ENCODE measurements at regions not wholly inside any gene's neighbourhood (a gene's known extent, or its start where the extent isn't known, plus 50 kb on each side); places are given as distances from the start of the nearest gene placed in this dataset.

DNA sequence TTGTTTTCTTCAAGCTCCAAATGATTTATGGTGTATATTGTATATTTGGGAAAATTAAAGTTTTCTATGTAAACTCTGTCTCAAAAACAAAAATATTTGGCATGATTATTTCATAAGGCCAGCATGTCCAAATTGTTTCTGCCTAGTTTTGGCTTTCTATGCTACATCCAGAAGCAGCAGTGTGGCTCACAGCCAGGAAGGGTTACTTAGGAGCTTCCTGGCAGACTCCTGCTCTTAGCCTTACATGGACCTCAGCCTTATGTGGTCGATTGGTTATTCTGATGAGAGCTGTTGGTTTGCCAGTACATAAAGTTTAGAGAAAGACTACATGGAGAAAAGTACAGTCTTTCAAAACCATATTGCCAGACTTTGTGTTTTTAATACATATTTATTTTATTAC is 297.7 kb upstream of the FAT3 start:
- no peak for ATAC-seq
- Mint-ChIP-seq H3K9me3 (no peaks in the 10 kb centered on the region), H3K36me3 (no peaks in the 10 kb centered on the region), H3K4me1 (no peaks in the 10 kb centered on the region), H3K27ac (no peak overlapping the region), H3K4me3 (no peak overlapping the region), H3K27me3 (ENCODE audit: low read depth) (no peaks in the 10 kb centered on the region; the same call in 1 of the 2 replicates)
- CTCF ChIA-PET = no interaction called here
- DNase-seq (ENCODE audit: low spot score) = no peak
- TF ChIP-seq ELF4 (CRISPR knock-in tag; IDR thresholded peaks at IDR 0.05; ENCODE audit: low read depth) (no peak), FOXK1 (CRISPR knock-in tag; IDR thresholded peaks at IDR 0.05) (no peak), KAT7 (CRISPR knock-in tag; IDR thresholded peaks at IDR 0.05; ENCODE audit: borderline replicate concordance) (no peak), GRHL2 (CRISPR knock-in tag; IDR thresholded peaks at IDR 0.05; ENCODE audit: insufficient replicate concordance, severe bottlenecking) (no peak), OVOL2 (CRISPR knock-in tag; IDR thresholded peaks at IDR 0.05; ENCODE audit: borderline replicate concordance) (no peak), TEAD1 (CRISPR knock-in tag; IDR thresholded peaks at IDR 0.05) (no peak), ETV6 (CRISPR knock-in tag; IDR thresholded peaks at IDR 0.05) (no peak), MXD4 (CRISPR knock-in tag; IDR thresholded peaks at IDR 0.05; ENCODE audit: borderline replicate concordance) (no peak), HMGA2 (CRISPR knock-in tag; IDR thresholded peaks at IDR 0.05) (no peak), NFYB (CRISPR knock-in tag; conservative IDR thresholded peaks at IDR 0.05; ENCODE audit: low read depth) (no peak), ZNF121 (CRISPR knock-in tag; IDR thresholded peaks at IDR 0.05) (no peak)
- TF ChIP-seq, protein P1, sequence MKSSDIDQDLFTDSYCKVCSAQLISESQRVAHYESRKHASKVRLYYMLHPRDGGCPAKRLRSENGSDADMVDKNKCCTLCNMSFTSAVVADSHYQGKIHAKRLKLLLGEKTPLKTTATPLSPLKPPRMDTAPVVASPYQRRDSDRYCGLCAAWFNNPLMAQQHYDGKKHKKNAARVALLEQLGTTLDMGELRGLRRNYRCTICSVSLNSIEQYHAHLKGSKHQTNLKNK (CRISPR knock-in tag; IDR thresholded peaks at IDR 0.05) = no peak
- TF ChIP-seq, protein P2, sequence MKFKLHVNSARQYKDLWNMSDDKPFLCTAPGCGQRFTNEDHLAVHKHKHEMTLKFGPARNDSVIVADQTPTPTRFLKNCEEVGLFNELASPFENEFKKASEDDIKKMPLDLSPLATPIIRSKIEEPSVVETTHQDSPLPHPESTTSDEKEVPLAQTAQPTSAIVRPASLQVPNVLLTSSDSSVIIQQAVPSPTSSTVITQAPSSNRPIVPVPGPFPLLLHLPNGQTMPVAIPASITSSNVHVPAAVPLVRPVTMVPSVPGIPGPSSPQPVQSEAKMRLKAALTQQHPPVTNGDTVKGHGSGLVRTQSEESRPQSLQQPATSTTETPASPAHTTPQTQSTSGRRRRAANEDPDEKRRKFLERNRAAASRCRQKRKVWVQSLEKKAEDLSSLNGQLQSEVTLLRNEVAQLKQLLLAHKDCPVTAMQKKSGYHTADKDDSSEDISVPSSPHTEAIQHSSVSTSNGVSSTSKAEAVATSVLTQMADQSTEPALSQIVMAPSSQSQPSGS (CRISPR knock-in tag; IDR thresholded peaks at IDR 0.05; ENCODE audit: borderline replicate concordance, low read depth) = no peak
- TF ChIP-seq, protein P3, sequence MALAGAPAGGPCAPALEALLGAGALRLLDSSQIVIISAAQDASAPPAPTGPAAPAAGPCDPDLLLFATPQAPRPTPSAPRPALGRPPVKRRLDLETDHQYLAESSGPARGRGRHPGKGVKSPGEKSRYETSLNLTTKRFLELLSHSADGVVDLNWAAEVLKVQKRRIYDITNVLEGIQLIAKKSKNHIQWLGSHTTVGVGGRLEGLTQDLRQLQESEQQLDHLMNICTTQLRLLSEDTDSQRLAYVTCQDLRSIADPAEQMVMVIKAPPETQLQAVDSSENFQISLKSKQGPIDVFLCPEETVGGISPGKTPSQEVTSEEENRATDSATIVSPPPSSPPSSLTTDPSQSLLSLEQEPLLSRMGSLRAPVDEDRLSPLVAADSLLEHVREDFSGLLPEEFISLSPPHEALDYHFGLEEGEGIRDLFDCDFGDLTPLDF (CRISPR knock-in tag; IDR thresholded peaks at IDR 0.05) = no peak
- POLR2A ChIA-PET = no interaction called here

DNA sequence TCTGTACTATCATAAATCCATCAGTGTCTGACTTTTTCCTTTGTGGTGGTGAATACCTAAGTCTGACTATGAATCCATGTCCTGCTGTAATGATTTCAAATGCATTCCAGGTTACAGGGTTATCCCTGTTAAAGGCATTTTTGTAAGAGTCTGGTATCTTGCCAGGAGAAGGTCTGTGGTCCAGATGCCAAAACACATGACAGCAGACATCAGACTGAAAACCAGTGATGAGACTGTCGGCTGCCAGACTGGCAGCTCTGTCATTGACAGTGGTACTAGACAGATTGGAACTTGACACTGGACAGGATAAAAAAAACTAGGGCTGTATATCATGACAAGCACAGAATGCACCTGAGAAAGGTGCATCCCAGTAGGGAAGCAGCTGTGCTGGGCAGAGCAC is 301.8 kb upstream of the FAT3 start:
- H3K27ac Mint-ChIP-seq = no peak overlapping the region
- H3K27me3 Mint-ChIP-seq (ENCODE audit: low read depth) = no peaks in the 10 kb centered on the region; the same call in 1 of the 2 replicates
- H3K9me3 Mint-ChIP-seq = peaks cover 4% of the 10 kb centered on the region; the same call in 1 of the 2 replicates
- POLR2A ChIA-PET = no interaction called here
- ATAC-seq = no peak
- no peak for TF ChIP-seq NFE2L1 (CRISPR knock-in tag; IDR thresholded peaks at IDR 0.05)
- TF ChIP-seq, protein P4, sequence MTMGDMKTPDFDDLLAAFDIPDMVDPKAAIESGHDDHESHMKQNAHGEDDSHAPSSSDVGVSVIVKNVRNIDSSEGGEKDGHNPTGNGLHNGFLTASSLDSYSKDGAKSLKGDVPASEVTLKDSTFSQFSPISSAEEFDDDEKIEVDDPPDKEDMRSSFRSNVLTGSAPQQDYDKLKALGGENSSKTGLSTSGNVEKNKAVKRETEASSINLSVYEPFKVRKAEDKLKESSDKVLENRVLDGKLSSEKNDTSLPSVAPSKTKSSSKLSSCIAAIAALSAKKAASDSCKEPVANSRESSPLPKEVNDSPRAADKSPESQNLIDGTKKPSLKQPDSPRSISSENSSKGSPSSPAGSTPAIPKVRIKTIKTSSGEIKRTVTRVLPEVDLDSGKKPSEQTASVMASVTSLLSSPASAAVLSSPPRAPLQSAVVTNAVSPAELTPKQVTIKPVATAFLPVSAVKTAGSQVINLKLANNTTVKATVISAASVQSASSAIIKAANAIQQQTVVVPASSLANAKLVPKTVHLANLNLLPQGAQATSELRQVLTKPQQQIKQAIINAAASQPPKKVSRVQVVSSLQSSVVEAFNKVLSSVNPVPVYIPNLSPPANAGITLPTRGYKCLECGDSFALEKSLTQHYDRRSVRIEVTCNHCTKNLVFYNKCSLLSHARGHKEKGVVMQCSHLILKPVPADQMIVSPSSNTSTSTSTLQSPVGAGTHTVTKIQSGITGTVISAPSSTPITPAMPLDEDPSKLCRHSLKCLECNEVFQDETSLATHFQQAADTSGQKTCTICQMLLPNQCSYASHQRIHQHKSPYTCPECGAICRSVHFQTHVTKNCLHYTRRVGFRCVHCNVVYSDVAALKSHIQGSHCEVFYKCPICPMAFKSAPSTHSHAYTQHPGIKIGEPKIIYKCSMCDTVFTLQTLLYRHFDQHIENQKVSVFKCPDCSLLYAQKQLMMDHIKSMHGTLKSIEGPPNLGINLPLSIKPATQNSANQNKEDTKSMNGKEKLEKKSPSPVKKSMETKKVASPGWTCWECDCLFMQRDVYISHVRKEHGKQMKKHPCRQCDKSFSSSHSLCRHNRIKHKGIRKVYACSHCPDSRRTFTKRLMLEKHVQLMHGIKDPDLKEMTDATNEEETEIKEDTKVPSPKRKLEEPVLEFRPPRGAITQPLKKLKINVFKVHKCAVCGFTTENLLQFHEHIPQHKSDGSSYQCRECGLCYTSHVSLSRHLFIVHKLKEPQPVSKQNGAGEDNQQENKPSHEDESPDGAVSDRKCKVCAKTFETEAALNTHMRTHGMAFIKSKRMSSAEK (CRISPR knock-in tag; IDR thresholded peaks at IDR 0.05; ENCODE audit: borderline replicate concordance) = no peak
- CTCF ChIA-PET = no interaction called here
- H3K4me1 Mint-ChIP-seq = no peaks in the 10 kb centered on the region
- DNase-seq (ENCODE audit: low spot score) = no peak
- H3K4me3 Mint-ChIP-seq = no peak overlapping the region
- no peaks in the 10 kb centered on the region for H3K36me3 Mint-ChIP-seq

DNA sequence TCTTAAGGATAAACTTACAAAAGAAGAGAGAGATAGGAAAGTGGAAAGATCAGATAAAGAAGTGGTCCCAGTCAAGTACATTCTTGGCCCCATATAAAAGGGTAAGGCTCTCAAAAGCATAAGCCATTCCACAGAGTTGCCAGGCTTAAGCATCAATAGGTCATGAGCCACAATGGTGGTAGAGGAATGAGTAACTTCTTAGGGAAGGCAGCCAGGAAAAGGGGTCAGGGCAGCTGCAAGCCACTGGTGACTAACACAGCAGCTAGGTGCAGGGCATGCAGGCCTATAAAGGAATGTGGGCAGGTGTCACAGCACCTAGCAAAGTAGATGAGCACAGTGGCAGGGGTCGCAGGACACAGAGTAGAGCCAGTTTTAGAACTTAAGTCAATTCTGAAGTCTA is 302.6 kb upstream of the FAT3 start:
- DNase-seq (ENCODE audit: low spot score) = no peak
- Mint-ChIP-seq H3K4me1 (no peaks in the 10 kb centered on the region), H3K9me3 (peaks cover 7% of the 10 kb centered on the region; the same call in 1 of the 2 replicates), H3K4me3 (no peak overlapping the region), H3K36me3 (no peaks in the 10 kb centered on the region), H3K27me3 (ENCODE audit: low read depth) (no peaks in the 10 kb centered on the region; the same call in 1 of the 2 replicates), H3K27ac (no peak overlapping the region)
- CTCF ChIA-PET = no interaction called here
- POLR2A ChIA-PET = no interaction called here
- no peak for ATAC-seq
- TF ChIP-seq GRHL2 (CRISPR knock-in tag; IDR thresholded peaks at IDR 0.05; ENCODE audit: insufficient replicate concordance, severe bottlenecking) = no peak
- TF ChIP-seq, protein P5, sequence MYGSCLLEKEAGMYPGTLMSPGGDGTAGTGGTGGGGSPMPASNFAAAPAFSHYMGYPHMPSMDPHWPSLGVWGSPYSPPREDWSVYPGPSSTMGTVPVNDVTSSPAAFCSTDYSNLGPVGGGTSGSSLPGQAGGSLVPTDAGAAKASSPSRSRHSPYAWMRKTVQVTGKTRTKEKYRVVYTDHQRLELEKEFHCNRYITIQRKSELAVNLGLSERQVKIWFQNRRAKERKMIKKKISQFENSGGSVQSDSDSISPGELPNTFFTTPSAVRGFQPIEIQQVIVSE (CRISPR knock-in tag; IDR thresholded peaks at IDR 0.05; ENCODE audit: borderline replicate concordance) = no peak
- TF ChIP-seq, protein P6, sequence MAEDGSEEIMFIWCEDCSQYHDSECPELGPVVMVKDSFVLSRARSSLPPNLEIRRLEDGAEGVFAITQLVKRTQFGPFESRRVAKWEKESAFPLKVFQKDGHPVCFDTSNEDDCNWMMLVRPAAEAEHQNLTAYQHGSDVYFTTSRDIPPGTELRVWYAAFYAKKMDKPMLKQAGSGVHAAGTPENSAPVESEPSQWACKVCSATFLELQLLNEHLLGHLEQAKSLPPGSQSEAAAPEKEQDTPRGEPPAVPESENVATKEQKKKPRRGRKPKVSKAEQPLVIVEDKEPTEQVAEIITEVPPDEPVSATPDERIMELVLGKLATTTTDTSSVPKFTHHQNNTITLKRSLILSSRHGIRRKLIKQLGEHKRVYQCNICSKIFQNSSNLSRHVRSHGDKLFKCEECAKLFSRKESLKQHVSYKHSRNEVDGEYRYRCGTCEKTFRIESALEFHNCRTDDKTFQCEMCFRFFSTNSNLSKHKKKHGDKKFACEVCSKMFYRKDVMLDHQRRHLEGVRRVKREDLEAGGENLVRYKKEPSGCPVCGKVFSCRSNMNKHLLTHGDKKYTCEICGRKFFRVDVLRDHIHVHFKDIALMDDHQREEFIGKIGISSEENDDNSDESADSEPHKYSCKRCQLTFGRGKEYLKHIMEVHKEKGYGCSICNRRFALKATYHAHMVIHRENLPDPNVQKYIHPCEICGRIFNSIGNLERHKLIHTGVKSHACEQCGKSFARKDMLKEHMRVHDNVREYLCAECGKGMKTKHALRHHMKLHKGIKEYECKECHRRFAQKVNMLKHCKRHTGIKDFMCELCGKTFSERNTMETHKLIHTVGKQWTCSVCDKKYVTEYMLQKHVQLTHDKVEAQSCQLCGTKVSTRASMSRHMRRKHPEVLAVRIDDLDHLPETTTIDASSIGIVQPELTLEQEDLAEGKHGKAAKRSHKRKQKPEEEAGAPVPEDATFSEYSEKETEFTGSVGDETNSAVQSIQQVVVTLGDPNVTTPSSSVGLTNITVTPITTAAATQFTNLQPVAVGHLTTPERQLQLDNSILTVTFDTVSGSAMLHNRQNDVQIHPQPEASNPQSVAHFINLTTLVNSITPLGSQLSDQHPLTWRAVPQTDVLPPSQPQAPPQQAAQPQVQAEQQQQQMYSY (CRISPR knock-in tag; IDR thresholded peaks at IDR 0.05) = no peak
- TF ChIP-seq, protein P7, sequence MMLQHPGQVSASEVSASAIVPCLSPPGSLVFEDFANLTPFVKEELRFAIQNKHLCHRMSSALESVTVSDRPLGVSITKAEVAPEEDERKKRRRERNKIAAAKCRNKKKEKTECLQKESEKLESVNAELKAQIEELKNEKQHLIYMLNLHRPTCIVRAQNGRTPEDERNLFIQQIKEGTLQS (CRISPR knock-in tag; conservative IDR thresholded peaks at IDR 0.05) = no peak
- TF ChIP-seq KAT7 (CRISPR knock-in tag; IDR thresholded peaks at IDR 0.05; ENCODE audit: borderline replicate concordance) = no peak
- TF ChIP-seq SOX15 (CRISPR knock-in tag; IDR thresholded peaks at IDR 0.05) = no peak
- TF ChIP-seq NFATC4 (CRISPR knock-in tag; IDR thresholded peaks at IDR 0.05) = no peak
- no peak for TF ChIP-seq GABPB1 (CRISPR knock-in tag; IDR thresholded peaks at IDR 0.05)
